ENCODE measurements at regions not wholly inside any gene's neighbourhood (a gene's known extent, or its start where the extent isn't known, plus 50 kb on each side); places are given as distances from the start of the nearest gene placed in this dataset.

GRCh38 chr5:57778501-57779091, 296.0 kb upstream of the ACTBL2 start:
- TF ChIP-seq, protein P1, sequence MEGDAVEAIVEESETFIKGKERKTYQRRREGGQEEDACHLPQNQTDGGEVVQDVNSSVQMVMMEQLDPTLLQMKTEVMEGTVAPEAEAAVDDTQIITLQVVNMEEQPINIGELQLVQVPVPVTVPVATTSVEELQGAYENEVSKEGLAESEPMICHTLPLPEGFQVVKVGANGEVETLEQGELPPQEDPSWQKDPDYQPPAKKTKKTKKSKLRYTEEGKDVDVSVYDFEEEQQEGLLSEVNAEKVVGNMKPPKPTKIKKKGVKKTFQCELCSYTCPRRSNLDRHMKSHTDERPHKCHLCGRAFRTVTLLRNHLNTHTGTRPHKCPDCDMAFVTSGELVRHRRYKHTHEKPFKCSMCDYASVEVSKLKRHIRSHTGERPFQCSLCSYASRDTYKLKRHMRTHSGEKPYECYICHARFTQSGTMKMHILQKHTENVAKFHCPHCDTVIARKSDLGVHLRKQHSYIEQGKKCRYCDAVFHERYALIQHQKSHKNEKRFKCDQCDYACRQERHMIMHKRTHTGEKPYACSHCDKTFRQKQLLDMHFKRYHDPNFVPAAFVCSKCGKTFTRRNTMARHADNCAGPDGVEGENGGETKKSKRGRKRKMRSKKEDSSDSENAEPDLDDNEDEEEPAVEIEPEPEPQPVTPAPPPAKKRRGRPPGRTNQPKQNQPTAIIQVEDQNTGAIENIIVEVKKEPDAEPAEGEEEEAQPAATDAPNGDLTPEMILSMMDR (IDR thresholded peaks at IDR 0.05 in 4 of 5, conservative IDR thresholded peaks at IDR 0.05 in 1 of 5) = no peak
- TF ChIP-seq POLR2A (IDR thresholded peaks at IDR 0.05) = no peak
